Heart left ventricle (tissue), 16 donors: ENCODE measurements at regions not wholly inside any gene's neighbourhood (a gene's known extent, or its start where the extent isn't known, plus 50 kb on each side); places are given as distances from the start of the nearest gene placed in this dataset.

ENCODE experiments used
- ATAC-seq, 4 donors: fragments of 200-7000 bp; cut with Tn5 transposase; one replicate each; pipeline ENCODE4 v1.9.1; 2020 to 2022; ENCODE audit warnings: moderate library complexity in 4 of 4, mild to moderate bottlenecking in 3 of 4, moderate number of reproducible peaks in 1 of 4
- DNase-seq, 5 donors: peaks; one replicate each; pipeline ENCODE4 v3.0.0-alpha.2; 2020
- H3K27ac ChIP-seq, 12 donors: fragments of 200-600 bp; sonication (generic) in 4 of 12; one replicate each; pipeline versions ENCODE4 v1.5.0 to v1.8.0; 2016 to 2022; ENCODE audit warnings: mild to moderate bottlenecking in 2 of 12
- H3K27me3 ChIP-seq, 9 donors: fragments of 200-600 bp; sonication (generic) in 2 of 9; one replicate each; pipeline versions ENCODE4 v1.5.1 to v1.8.0; 2016 to 2022; ENCODE audit warnings: mild to moderate bottlenecking in 3 of 9
- H3K36me3 ChIP-seq, 9 donors: fragments of 200-600 bp; sonication (generic) in 2 of 9; one replicate each; pipeline versions ENCODE4 v1.5.0 to v1.8.0; 2018 to 2022; ENCODE audit warnings: mild to moderate bottlenecking in 2 of 9
- H3K4me1 ChIP-seq, 12 donors: fragments of 200-600 bp; sonication (generic) in 4 of 12; one replicate each; pipeline versions ENCODE4 v1.5.0 to v1.8.0; 2016 to 2022; ENCODE audit warnings: mild to moderate bottlenecking in 3 of 12
- H3K4me3 ChIP-seq, 12 donors: fragments of 200-600 bp; sonication (generic) in 4 of 12; one replicate each; pipeline versions ENCODE4 v1.5.0 to v1.8.0; 2017 to 2022; ENCODE audit warnings: mild to moderate bottlenecking in 9 of 12, moderate library complexity in 4 of 12
- H3K9me3 ChIP-seq, 12 donors: fragments of 200-600 bp; sonication (generic) in 4 of 12; one replicate each; pipeline versions ENCODE4 v1.5.0 to v1.8.0; 2016 to 2022; ENCODE audit warnings: mild to moderate bottlenecking in 1 of 12
- CTCF ChIP-seq, 12 donors: fragments of 200-600 bp; sonication (generic) in 4 of 12; IDR thresholded peaks; one replicate each; pipeline versions ENCODE4 v1.5.0 to v1.8.0; 2018 to 2022; ENCODE audit warnings: antibody characterized with exemption in 12 of 12, mild to moderate bottlenecking in 5 of 12
- POLR2A ChIP-seq, 2 donors: fragments of 450-650 bp; IDR thresholded peaks; one replicate each; pipeline ENCODE4 v1.6.1; 2017; ENCODE audit warnings: antibody characterized with exemption in 2 of 2, mild to moderate bottlenecking in 2 of 2, moderate library complexity in 2 of 2
- WGBS, 4 donors: extraction: QIAGEN DNeasy Blood & Tissue Kit in 2 of 4; methylation state at CpG; one replicate each; pipeline versions ENCODE4 v1.1.5 to v1.1.7; 2013 to 2018; 5-methylcytosine and 5-hydroxymethylcytosine counted together
- intact Hi-C, 10 donors: fragments of 100-400 bp; cut with DNase I; formaldehyde crosslinking; loops; one replicate each; pipeline versions ENCODE4 v1.11.1 to v1.14.2; 2022
- donor health status: ischemic (EF 13 %, LVEDD 7.1; RV severe dilation, severe dysfunction).
- donor health status: healthy with polysubstance abuse.
- donor health status: DM: no; HTN: yes; CAD: no.
- donor health status: DM: no; HTN: no; CAD: no.
- donor health status: ischemic (EF 25% LVEDD 6.9; RV normal size, moderate dysfunction).
- donor health status: ischemic (EF 25% LVEDD 5.7; RV mildly dilated, moderate dysfunction).
- donor health status: healthy.
- donor health status: DM: yes; HTN: yes; CAD: no.
- donor health status: ischemic (EF 35%, LVEDD 5.7; RV mildly dilated, moderate dysfunction).
- donor health status: nonischemic (EF 11% LVEDD 7.7; RV severe dilation, severe dysfunction).
- donor health status: DM: yes; HTN: yes; CAD: no.
- donor health status: PGD.
- donor health status: ischemic (EF 29% LVEDD 5.4; RV normal size, mild dysfunction).
- donor health status: nonischemic (EF 23%, LVEDD 6.1; RV moderate dilation, normal function).

- DNase-seq (no peak), ATAC-seq (no peak)
- Histone ChIP-seq H3K4me1 (no peaks in the 10 kb centered on the region), H3K4me3 (no peak overlapping the region), H3K36me3 (no peaks in the 10 kb centered on the region), H3K27ac (no peak overlapping the region), H3K27me3 (no peaks in the 10 kb centered on the region), H3K9me3 (no peaks in the 10 kb centered on the region)
- intact Hi-C loops, result no loop called here
- 56 to 68% (median 65%) methylated on average over 7 of the region's 7 CpGs for WGBS, 4 donors
- TF ChIP-seq CTCF (IDR thresholded peaks at IDR 0.05) (no peak), POLR2A (IDR thresholded peaks at IDR 0.05) (no peak)
Measured at GRCh38 chr12:24233519-24234246, 284.2 kb upstream of the SOX5 start.

- TF ChIP-seq CTCF (IDR thresholded peaks at IDR 0.05), result no peak
- TF ChIP-seq POLR2A (IDR thresholded peaks at IDR 0.05), result no peak
- ATAC-seq (no peak), DNase-seq (no peak)
- Histone ChIP-seq H3K27me3 (no peaks in the 10 kb centered on the region), H3K36me3 (no peaks in the 10 kb centered on the region), H3K4me3 (no peak overlapping the region), H3K9me3 (no peaks in the 10 kb centered on the region), H3K4me1 (no peaks in the 10 kb centered on the region), H3K27ac (no peak overlapping the region)
- intact Hi-C loops, result no loop called here
- WGBS, 4 donors, result 88 to 95% (median 91%) methylated on average over 2 of the region's 2 CpGs
Measured at GRCh38 chr12:24232531-24232930, 283.1 kb upstream of the SOX5 start.

- no peak for ATAC-seq
Measured at GRCh38 chr12:24231298-24231697, 281.8 kb upstream of the SOX5 start.

More at GRCh38 chr12:24231298-24231697, 281.8 kb upstream of the SOX5 start:
- Histone ChIP-seq H3K36me3 (no peaks in the 10 kb centered on the region), H3K27me3 (no peaks in the 10 kb centered on the region), H3K4me3 (no peak overlapping the region), H3K4me1 (peaks cover 0 to 8% (median 0%) of the 10 kb centered on the region in 12 donors), H3K27ac (no peak overlapping the region), H3K9me3 (no peaks in the 10 kb centered on the region)
- intact Hi-C loops, result no loop called here
- TF ChIP-seq POLR2A (IDR thresholded peaks at IDR 0.05) (no peak), CTCF (IDR thresholded peaks at IDR 0.05) (no peak)
- 87 to 93% (median 89%) methylated on average over 5 of the region's 5 CpGs for WGBS, 4 donors
- DNase-seq, result no peak
